Suprapubic skin (tissue), 4 donors: ENCODE measurements at regions not wholly inside any gene's neighbourhood (a gene's known extent, or its start where the extent isn't known, plus 50 kb on each side); places are given as distances from the start of the nearest gene placed in this dataset.

Source experiments
- DNase-seq, 2 donors: peaks; one replicate each; pipeline ENCODE4 v3.0.0-alpha.2; 2019; ENCODE audit warnings: low spot score in 2 of 2
- H3K27ac ChIP-seq: fragments of 200-600 bp; sonication (generic); one replicate; pipeline ENCODE4 v1.5.1; 2019
- H3K27me3 ChIP-seq: fragments of 200-600 bp; sonication (generic); one replicate; pipeline ENCODE4 v1.5.1; 2019
- H3K36me3 ChIP-seq: fragments of 200-600 bp; sonication (generic); one replicate; pipeline ENCODE4 v1.5.1; 2019
- H3K4me1 ChIP-seq: fragments of 200-600 bp; sonication (generic); one replicate; pipeline ENCODE4 v1.5.1; 2019
- H3K4me3 ChIP-seq: fragments of 200-600 bp; sonication (generic); one replicate; pipeline ENCODE4 v1.5.1; 2019; ENCODE audit warnings: mild to moderate bottlenecking
- H3K9me3 ChIP-seq: fragments of 200-600 bp; sonication (generic); one replicate; pipeline ENCODE4 v1.5.1; 2019
- EP300 ChIP-seq: sonication (generic); formaldehyde crosslinking; IDR thresholded peaks from one replicate; pipeline ENCODE4 v1.6.1; 2017; ENCODE audit warnings: antibody characterized with exemption
- POLR2A ChIP-seq, 2 donors: fragments of 450-650 bp; IDR thresholded peaks; one replicate each; pipeline ENCODE4 v1.6.1; 2017; ENCODE audit warnings: antibody characterized with exemption in 2 of 2, mild to moderate bottlenecking in 2 of 2, moderate library complexity in 2 of 2
- POLR2AphosphoS5 ChIP-seq, 3 donors: sonication (generic); formaldehyde crosslinking; IDR thresholded peaks; one replicate each; pipeline ENCODE4 v1.6.1; 2017; ENCODE audit warnings: antibody characterized with exemption in 3 of 3
- WGBS: methylation state at CpG from one replicate; pipeline ENCODE4 v1.1.5; 2018; 5-methylcytosine and 5-hydroxymethylcytosine counted together
- TF ChIP-seq, protein P1 (sequence below), 2 donors: fragments of 200-600 bp in 1 of 2; fragments of 450-650 bp in 1 of 2; sonication (generic) in 1 of 2; IDR thresholded peaks; one replicate each; pipeline ENCODE4 v1.5.1; 2016 to 2019; ENCODE audit warnings: antibody characterized with exemption in 2 of 2, mild to moderate bottlenecking in 1 of 2, moderate library complexity in 1 of 2

DNA sequence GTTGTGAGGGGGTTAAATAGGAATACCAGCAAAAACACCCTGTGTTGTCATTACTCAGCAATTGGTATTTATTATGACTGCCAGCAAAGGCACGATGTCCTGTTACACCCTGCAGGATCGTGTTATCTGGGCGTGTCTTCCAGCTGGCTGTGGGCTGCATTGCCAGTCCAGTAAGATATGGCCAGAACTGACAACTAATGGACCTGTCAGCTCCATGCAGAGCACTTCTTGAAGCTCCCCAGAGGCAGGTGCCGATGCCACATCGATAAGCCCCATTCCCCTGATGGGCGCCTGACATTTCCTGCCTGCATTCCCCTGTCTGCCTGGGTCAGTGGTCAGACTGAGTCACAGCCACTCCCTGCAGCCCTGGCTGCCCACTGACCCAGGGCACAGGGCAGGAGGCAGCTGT lies 79.7 kb upstream of the RASGRF1 start:
- TF ChIP-seq POLR2A (IDR thresholded peaks at IDR 0.05) (no peak), EP300 (no peak), POLR2AphosphoS5 (IDR thresholded peaks at IDR 0.05) (no peak)
- TF ChIP-seq, protein P1, sequence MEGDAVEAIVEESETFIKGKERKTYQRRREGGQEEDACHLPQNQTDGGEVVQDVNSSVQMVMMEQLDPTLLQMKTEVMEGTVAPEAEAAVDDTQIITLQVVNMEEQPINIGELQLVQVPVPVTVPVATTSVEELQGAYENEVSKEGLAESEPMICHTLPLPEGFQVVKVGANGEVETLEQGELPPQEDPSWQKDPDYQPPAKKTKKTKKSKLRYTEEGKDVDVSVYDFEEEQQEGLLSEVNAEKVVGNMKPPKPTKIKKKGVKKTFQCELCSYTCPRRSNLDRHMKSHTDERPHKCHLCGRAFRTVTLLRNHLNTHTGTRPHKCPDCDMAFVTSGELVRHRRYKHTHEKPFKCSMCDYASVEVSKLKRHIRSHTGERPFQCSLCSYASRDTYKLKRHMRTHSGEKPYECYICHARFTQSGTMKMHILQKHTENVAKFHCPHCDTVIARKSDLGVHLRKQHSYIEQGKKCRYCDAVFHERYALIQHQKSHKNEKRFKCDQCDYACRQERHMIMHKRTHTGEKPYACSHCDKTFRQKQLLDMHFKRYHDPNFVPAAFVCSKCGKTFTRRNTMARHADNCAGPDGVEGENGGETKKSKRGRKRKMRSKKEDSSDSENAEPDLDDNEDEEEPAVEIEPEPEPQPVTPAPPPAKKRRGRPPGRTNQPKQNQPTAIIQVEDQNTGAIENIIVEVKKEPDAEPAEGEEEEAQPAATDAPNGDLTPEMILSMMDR (IDR thresholded peaks at IDR 0.05): no peak
- Histone ChIP-seq H3K36me3 (no peaks in the 10 kb centered on the region), H3K4me3 (no peak overlapping the region), H3K27me3 (peaks cover 8% of the 10 kb centered on the region), H3K27ac (no peak overlapping the region), H3K4me1 (peaks cover 14% of the 10 kb centered on the region), H3K9me3 (no peaks in the 10 kb centered on the region)
- peak in 1 of 2 donors; percentile 51 for DNase-seq
- 33% methylated on average over 5 of the region's 6 CpGs for WGBS

DNA sequence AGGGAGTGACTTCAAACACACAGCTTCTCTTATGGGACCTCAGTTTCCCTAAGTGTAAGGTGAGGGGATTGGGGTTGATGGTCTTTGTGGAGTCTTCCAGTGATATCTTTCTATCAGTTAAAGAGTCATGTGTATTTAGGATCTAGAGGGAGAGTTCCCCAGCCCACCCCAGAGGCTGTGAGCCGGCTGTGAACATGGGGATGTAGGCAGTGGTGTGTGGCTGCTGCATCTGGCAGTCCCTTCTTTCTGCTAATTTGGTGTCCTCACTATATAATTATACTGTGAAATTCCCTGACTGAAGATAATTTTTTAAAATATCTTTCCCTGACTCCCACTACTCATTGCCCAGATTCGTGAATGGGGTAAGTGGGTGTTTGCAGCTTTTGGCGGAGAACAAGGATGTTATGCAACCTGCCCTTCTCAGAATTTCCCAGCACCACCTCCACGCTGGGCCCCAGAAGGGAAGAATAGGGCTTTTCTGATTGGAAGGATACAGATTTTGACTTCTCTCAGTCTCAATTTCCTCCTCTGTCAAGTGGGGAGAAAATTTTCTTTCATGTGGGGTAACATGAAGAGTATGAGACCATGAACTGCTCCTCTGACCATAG lies 79.0 kb upstream of the RASGRF1 start:
- TF ChIP-seq POLR2A (IDR thresholded peaks at IDR 0.05): no peak
- TF ChIP-seq, protein P1 (IDR thresholded peaks at IDR 0.05): no peak
- TF ChIP-seq EP300: no peak
- no peak for TF ChIP-seq POLR2AphosphoS5 (IDR thresholded peaks at IDR 0.05)
- Histone ChIP-seq H3K9me3 (no peaks in the 10 kb centered on the region), H3K36me3 (no peaks in the 10 kb centered on the region), H3K27ac (peak overlapping the region; percentile 24), H3K4me1 (peaks cover 14% of the 10 kb centered on the region), H3K4me3 (no peak overlapping the region), H3K27me3 (peaks cover 5% of the 10 kb centered on the region)
- DNase-seq: no peak
- 47% methylated on average over 4 of the region's 4 CpGs for WGBS

DNA sequence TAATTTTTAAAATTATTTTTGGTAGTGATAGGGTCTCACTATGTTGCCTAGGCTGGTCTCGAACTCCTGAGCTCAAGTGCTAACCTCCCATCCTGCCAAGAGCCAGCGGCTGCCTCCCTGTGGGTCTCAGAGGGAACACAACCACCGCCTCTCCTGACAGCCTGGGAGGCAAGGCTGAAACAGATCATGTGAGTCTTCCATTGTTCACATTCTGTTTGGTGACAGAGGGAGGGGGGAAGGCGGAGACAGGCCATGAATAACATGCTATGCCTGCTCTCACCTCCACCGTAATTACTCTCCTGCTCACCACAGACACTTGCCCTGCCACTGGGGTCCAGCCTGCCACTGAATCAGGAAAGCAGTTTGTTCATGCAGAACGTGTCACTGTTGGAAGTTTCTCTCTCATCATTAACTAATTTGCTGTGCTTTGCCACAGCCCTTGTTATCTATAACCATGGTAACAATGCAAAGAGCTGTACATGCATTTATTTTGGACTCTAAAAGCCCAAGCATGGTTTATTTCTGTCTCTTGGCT lies 78.4 kb upstream of the RASGRF1 start:
- no peak overlapping the region for H3K4me3 ChIP-seq
- H3K27ac ChIP-seq: no peak overlapping the region
- TF ChIP-seq, protein P1 (IDR thresholded peaks at IDR 0.05): peak in 1 of 2 donors; percentile 8
- no peak for TF ChIP-seq EP300
- H3K36me3 ChIP-seq: no peaks in the 10 kb centered on the region
- no peak for DNase-seq
- no peaks in the 10 kb centered on the region for H3K9me3 ChIP-seq
- peaks cover 14% of the 10 kb centered on the region for H3K4me1 ChIP-seq
- 32% methylated on average over 6 of the region's 6 CpGs for WGBS
- peaks cover 4% of the 10 kb centered on the region for H3K27me3 ChIP-seq

DNA sequence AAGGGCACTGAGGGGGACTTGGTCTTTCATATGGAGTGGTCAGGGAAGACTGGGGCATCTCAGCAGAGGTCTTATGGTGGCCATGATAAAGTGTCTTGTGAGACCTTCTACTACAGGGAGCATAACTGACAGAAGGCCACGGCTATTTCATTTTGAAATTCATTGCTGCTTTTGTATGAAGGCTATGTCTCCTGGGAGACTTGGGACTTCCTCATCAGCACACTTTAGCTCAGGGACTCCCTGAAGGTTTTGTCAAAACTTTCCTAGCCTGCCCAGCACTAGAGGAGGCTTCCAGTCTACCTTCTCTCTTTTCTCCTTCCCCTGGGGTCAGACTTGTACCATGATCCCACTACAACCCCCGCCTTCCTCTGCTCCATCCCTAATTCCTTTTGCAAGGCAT lies 77.2 kb upstream of the RASGRF1 start:
- peaks cover 14% of the 10 kb centered on the region for H3K4me1 ChIP-seq
- no peak overlapping the region for H3K27ac ChIP-seq
- no peaks in the 10 kb centered on the region for H3K9me3 ChIP-seq
- 74% methylated on average over 2 of the region's 2 CpGs for WGBS
- H3K36me3 ChIP-seq: no peaks in the 10 kb centered on the region
- no peak for DNase-seq
- TF ChIP-seq POLR2AphosphoS5 (IDR thresholded peaks at IDR 0.05) (no peak), EP300 (no peak), POLR2A (IDR thresholded peaks at IDR 0.05) (no peak)
- TF ChIP-seq, protein P1 (IDR thresholded peaks at IDR 0.05): no peak
- H3K27me3 ChIP-seq: peaks cover 4% of the 10 kb centered on the region
- H3K4me3 ChIP-seq: no peak overlapping the region

DNA sequence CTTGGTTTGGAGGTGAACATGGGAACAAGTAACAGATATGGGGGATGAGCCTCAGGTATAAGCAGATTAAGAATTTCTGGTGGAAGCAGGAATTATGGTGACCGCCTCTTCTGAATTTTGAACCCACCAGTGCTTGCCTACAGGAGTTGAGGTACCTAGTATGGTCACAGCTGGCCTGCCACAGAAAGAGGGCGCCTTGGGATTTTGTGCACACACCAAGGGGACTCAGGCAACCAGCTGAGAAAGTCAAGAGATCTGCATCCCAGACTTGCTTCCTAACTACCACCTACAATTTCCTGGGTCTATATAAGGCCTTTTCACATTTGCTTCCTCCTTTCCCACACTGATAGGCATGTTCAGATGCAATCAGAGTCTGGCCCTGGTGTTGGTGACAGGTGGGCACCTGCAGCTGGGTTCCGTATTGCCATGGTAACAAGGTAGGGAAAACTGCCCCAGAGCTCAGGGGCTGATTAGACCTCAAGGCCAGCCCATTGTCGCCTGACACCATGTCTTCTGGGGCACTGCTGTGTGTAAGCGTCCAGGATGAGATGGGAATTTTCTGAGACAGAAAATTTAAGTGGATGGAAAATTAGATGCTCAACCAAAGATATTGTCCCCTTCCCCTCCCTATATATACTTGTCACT lies 75.9 kb upstream of the RASGRF1 start:
- Histone ChIP-seq H3K36me3 (no peaks in the 10 kb centered on the region), H3K9me3 (no peaks in the 10 kb centered on the region), H3K27ac (no peak overlapping the region), H3K4me3 (no peak overlapping the region), H3K27me3 (peaks cover 3% of the 10 kb centered on the region), H3K4me1 (peaks cover 14% of the 10 kb centered on the region)
- no peak for DNase-seq
- 85% methylated on average over 5 of the region's 5 CpGs for WGBS
- TF ChIP-seq, protein P1 (IDR thresholded peaks at IDR 0.05): no peak
- TF ChIP-seq POLR2A (IDR thresholded peaks at IDR 0.05): no peak
- no peak for TF ChIP-seq POLR2AphosphoS5 (IDR thresholded peaks at IDR 0.05)
- TF ChIP-seq EP300: no peak
